Adrenal gland (tissue), 9 donors: ENCODE measurements at regions not wholly inside any gene's neighbourhood (a gene's known extent, or its start where the extent isn't known, plus 50 kb on each side); places are given as distances from the start of the nearest gene placed in this dataset.
"Not testable (repeated sequence)": the region's sequence is repeated elsewhere in the genome, so short reads cannot be mapped to it uniquely, and the experiment has no call there.

Source experiments
- DNase-seq, 7 donors: peaks; one replicate each; pipeline ENCODE4 v3.0.0-alpha.2; 2019 to 2020
- H3K27ac ChIP-seq, 5 donors: fragments of 200-600 bp; sonication (generic) in 4 of 5; 1 replicate in 3 of 5; 2 replicates in 2 of 5; pipeline versions ENCODE4 v1.5.1 to v1.8.0; 2016 to 2020; ENCODE audit warnings: mild to moderate bottlenecking in 1 of 5
- H3K27me3 ChIP-seq: fragments of 200-600 bp; 2 replicates; pipeline ENCODE4 v1.8.0; 2021
- H3K36me3 ChIP-seq, 2 donors: fragments of 200-600 bp; replicated peaks in 1 of 2; 1 replicate in 1 of 2; 2 replicates in 1 of 2; pipeline versions ENCODE4 v1.5.1 to v1.8.0; 2018 to 2022
- H3K4me1 ChIP-seq, 2 donors: fragments of 200-600 bp; replicated peaks in 1 of 2; 1 replicate in 1 of 2; 2 replicates in 1 of 2; pipeline versions ENCODE4 v1.5.1 to v1.8.0; 2018 to 2021
- H3K4me3 ChIP-seq, 4 donors: fragments of 200-600 bp; sonication (generic) in 3 of 4; one replicate each; pipeline ENCODE4 v1.5.1; 2016 to 2018
- H3K9me3 ChIP-seq, 3 donors: fragments of 200-600 bp; sonication (generic) in 1 of 3; replicated peaks in 1 of 3; 1 replicate in 2 of 3; 2 replicates in 1 of 3; pipeline versions ENCODE4 v1.5.1 to v1.8.0; 2016 to 2021
- CTCF ChIP-seq, 6 experiments: fragments of 450-650 bp in 4 of 6; fragments of 200-600 bp in 2 of 6; sonication (generic) in 1 of 6; IDR thresholded peaks; 1 replicate in 5 of 6; 2 replicates in 1 of 6; pipeline versions ENCODE4 v1.5.1 to v1.8.0; 2016 to 2021; ENCODE audit warnings: antibody characterized with exemption in 6 of 6, mild to moderate bottlenecking in 2 of 6, moderate library complexity in 1 of 6
- POLR2A ChIP-seq, 2 donors: fragments of 450-650 bp; IDR thresholded peaks; one replicate each; pipeline ENCODE4 v1.6.1; 2017; ENCODE audit warnings: antibody characterized with exemption in 2 of 2, mild to moderate bottlenecking in 2 of 2, moderate library complexity in 1 of 2
- WGBS, 4 donors: extraction: QIAGEN DNeasy Blood & Tissue Kit in 2 of 4; methylation state at CpG; one replicate each; pipeline versions ENCODE4 v1.1.5 to v1.1.7; 2013 to 2017; 5-methylcytosine and 5-hydroxymethylcytosine counted together
- intact Hi-C, 2 donors: fragments of 100-400 bp; cut with DNase I; formaldehyde crosslinking; loops; one replicate each; pipeline versions ENCODE4 v1.14.1 to v1.15.0; 2022 to 2023
- donor health status: healthy with polysubstance abuse.
- donor health status: Bipolar disorder and iron deficiency.
- donor health status: DM: yes; HTN: yes; CAD: no.
- donor health status: DM: no; HTN: no; CAD: no.
- donor health status: DM: no; HTN: no; CAD: no.

GRCh38 chr1:197991594-197991993, 74.4 kb downstream of the LHX9 start:
- no peak overlapping the region for H3K4me3 ChIP-seq
- no peaks in the 10 kb centered on the region for H3K27me3 ChIP-seq
- TF ChIP-seq POLR2A (IDR thresholded peaks at IDR 0.05): no peak
- TF ChIP-seq CTCF (IDR thresholded peaks at IDR 0.05): no peak
- no peaks in the 10 kb centered on the region for H3K4me1 ChIP-seq
- DNase-seq: no peak
- no peaks in the 10 kb centered on the region for H3K36me3 ChIP-seq
- 67 to 83% (median 70%) methylated on average over 3 of the region's 3 CpGs for WGBS, 4 donors
- intact Hi-C loops: no loop called here
- H3K9me3 ChIP-seq: no peaks in the 10 kb centered on the region
- no peak overlapping the region for H3K27ac ChIP-seq

- 83 to 89% (median 87%) methylated on average over 7 of the region's 7 CpGs for WGBS, 4 donors
- H3K27me3 ChIP-seq: no peaks in the 10 kb centered on the region
- intact Hi-C loops: no loop called here
- no peak for DNase-seq
- no peak overlapping the region for H3K4me3 ChIP-seq
- H3K27ac ChIP-seq: no peak overlapping the region
- H3K36me3 ChIP-seq: no peaks in the 10 kb centered on the region
- H3K9me3 ChIP-seq: no peaks in the 10 kb centered on the region
- TF ChIP-seq POLR2A (IDR thresholded peaks at IDR 0.05): no peak
- H3K4me1 ChIP-seq: no peaks in the 10 kb centered on the region
These were observed 77.8 kb downstream of the LHX9 start for GRCh38 chr1:197994907-197995407.

GRCh38 chr1:197995408-197996258, 78.5 kb downstream of the LHX9 start:
- Histone ChIP-seq H3K27me3 (no peaks in the 10 kb centered on the region), H3K4me3 (no peak overlapping the region), H3K9me3 (no peaks in the 10 kb centered on the region), H3K27ac (no peak overlapping the region), H3K36me3 (no peaks in the 10 kb centered on the region), H3K4me1 (no peaks in the 10 kb centered on the region)
- TF ChIP-seq POLR2A (IDR thresholded peaks at IDR 0.05) (no peak), CTCF (IDR thresholded peaks at IDR 0.05) (no peak)
- 81 to 88% (median 86%) methylated on average over 6 of the region's 6 CpGs for WGBS, 4 donors
- no peak for DNase-seq
- intact Hi-C loops: no loop called here

GRCh38 chr1:197996259-197996512, 79.0 kb downstream of the LHX9 start:
- DNase-seq, intact Hi-C loops, H3K27me3 ChIP-seq, H3K4me1 ChIP-seq, H3K27ac ChIP-seq, H3K9me3 ChIP-seq, H3K36me3 ChIP-seq, H3K4me3 ChIP-seq: not testable (repeated sequence)
- 90 to 97% (median 92%) methylated on average over 3 of the region's 3 CpGs for WGBS, 4 donors

- intact Hi-C loops: no loop called here
- Histone ChIP-seq H3K27ac (no peak overlapping the region), H3K9me3 (no peaks in the 10 kb centered on the region), H3K4me3 (no peak overlapping the region), H3K27me3 (no peaks in the 10 kb centered on the region), H3K4me1 (no peaks in the 10 kb centered on the region), H3K36me3 (no peaks in the 10 kb centered on the region)
- TF ChIP-seq POLR2A (IDR thresholded peaks at IDR 0.05) (no peak), CTCF (IDR thresholded peaks at IDR 0.05) (no peak)
- no peak for DNase-seq
- 57 to 66% (median 60%) methylated on average over 5 of the region's 5 CpGs for WGBS, 4 donors
These were observed 80.9 kb downstream of the LHX9 start for GRCh38 chr1:197998110-197998509.
